ENCODE measurements at regions not wholly inside any gene's neighbourhood (a gene's known extent, or its start where the extent isn't known, plus 50 kb on each side); places are given as distances from the start of the nearest gene placed in this dataset.

- TF ChIP-seq CTCF (IDR thresholded peaks at IDR 0.05), result no peak
- no peak for TF ChIP-seq POLR2A (IDR thresholded peaks at IDR 0.05)
Measured at GRCh38 chr22:26883393-26883792, 226.0 kb downstream of the MIAT start.

All from adrenal gland (tissue), 5 donors.